Occipital lobe (tissue), 1 donor: ENCODE measurements at regions not wholly inside any gene's neighbourhood (a gene's known extent, or its start where the extent isn't known, plus 50 kb on each side); places are given as distances from the start of the nearest gene placed in this dataset.

ENCODE experiments used
- DNase-seq: peaks from one replicate; lab custom pipeline; 2025; lab: John Stamatoyannopoulos, UW

- no peak for DNase-seq
Measured at GRCh38 chr6:125491860-125492618, 190.3 kb upstream of the HDDC2 start.

GRCh38 chr6:125498606-125499005 is 196.8 kb upstream of the HDDC2 start:
- DNase-seq, result no peak

- DNase-seq, result no peak
Measured at GRCh38 chr6:125499535-125499934, 197.8 kb upstream of the HDDC2 start.

- DNase-seq, result no peak
Measured at GRCh38 chr6:125503181-125503580, 201.4 kb upstream of the HDDC2 start.

- no peak for DNase-seq
Measured at GRCh38 chr6:125507987-125508655, 206.4 kb upstream of the HDDC2 start.

- no peak for DNase-seq
Measured at GRCh38 chr6:125508793-125509192, 207.0 kb upstream of the HDDC2 start.

GRCh38 chr6:125509477-125509876 is 207.7 kb upstream of the HDDC2 start:
- DNase-seq, result no peak

GRCh38 chr6:125510405-125510804 is 208.6 kb upstream of the HDDC2 start:
- DNase-seq, result no peak

GRCh38 chr6:125511809-125512396 is 210.1 kb upstream of the HDDC2 start:
- no peak for DNase-seq

GRCh38 chr6:125512621-125513020 is 210.9 kb upstream of the HDDC2 start:
- no peak for DNase-seq

- DNase-seq, result no peak
Measured at GRCh38 chr6:125513978-125514377, 212.2 kb upstream of the HDDC2 start.

GRCh38 chr6:125516644-125517043 is 214.9 kb upstream of the HDDC2 start:
- no peak for DNase-seq

GRCh38 chr6:125519367-125519766 is 217.6 kb upstream of the HDDC2 start:
- DNase-seq, result no peak

GRCh38 chr6:125524356-125524755 is 222.6 kb upstream of the HDDC2 start:
- DNase-seq, result no peak

- DNase-seq, result no peak
Measured at GRCh38 chr6:125526007-125526720, 223.3 kb upstream of the HEY2 start.

GRCh38 chr6:125528621-125529041 is 220.8 kb upstream of the HEY2 start:
- no peak for DNase-seq

- DNase-seq, result no peak
Measured at GRCh38 chr6:125529061-125529460, 220.4 kb upstream of the HEY2 start.

- no peak for DNase-seq
Measured at GRCh38 chr6:125533710-125534397, 215.6 kb upstream of the HEY2 start.

GRCh38 chr6:125534430-125535263 is 214.8 kb upstream of the HEY2 start:
- no peak for DNase-seq

- no peak for DNase-seq
Measured at GRCh38 chr6:125537090-125537489, 212.3 kb upstream of the HEY2 start.

GRCh38 chr6:125539892-125540291 is 209.5 kb upstream of the HEY2 start:
- DNase-seq, result no peak
